Rectal smooth muscle tissue (tissue), 1 donor: ENCODE measurements at regions not wholly inside any gene's neighbourhood (a gene's known extent, or its start where the extent isn't known, plus 50 kb on each side); places are given as distances from the start of the nearest gene placed in this dataset.
"Not testable (repeated sequence)": the region's sequence is repeated elsewhere in the genome, so short reads cannot be mapped to it uniquely, and the experiment has no call there.

Experiments
- H3K27ac ChIP-seq: one replicate; pipeline ENCODE4 v1.7.0; 2013; ENCODE audit warnings: low read depth, low read length, inconsistent platforms
- H3K27me3 ChIP-seq: one replicate; pipeline ENCODE4 v1.7.0; 2013; ENCODE audit warnings: low read length; ENCODE audit not compliant: control insufficient read depth, insufficient read depth
- H3K36me3 ChIP-seq: one replicate; pipeline ENCODE4 v1.7.0; 2013; ENCODE audit warnings: low read length; ENCODE audit not compliant: control insufficient read depth, insufficient read depth
- H3K4me1 ChIP-seq: one replicate; pipeline ENCODE4 v1.7.0; 2013; ENCODE audit warnings: low read length; ENCODE audit not compliant: control insufficient read depth, insufficient read depth
- H3K4me3 ChIP-seq: one replicate; pipeline ENCODE4 v1.7.0; 2013; ENCODE audit warnings: low read length
- H3K9ac ChIP-seq: one replicate; pipeline ENCODE4 v1.7.0; 2013; ENCODE audit warnings: low read length

DNA sequence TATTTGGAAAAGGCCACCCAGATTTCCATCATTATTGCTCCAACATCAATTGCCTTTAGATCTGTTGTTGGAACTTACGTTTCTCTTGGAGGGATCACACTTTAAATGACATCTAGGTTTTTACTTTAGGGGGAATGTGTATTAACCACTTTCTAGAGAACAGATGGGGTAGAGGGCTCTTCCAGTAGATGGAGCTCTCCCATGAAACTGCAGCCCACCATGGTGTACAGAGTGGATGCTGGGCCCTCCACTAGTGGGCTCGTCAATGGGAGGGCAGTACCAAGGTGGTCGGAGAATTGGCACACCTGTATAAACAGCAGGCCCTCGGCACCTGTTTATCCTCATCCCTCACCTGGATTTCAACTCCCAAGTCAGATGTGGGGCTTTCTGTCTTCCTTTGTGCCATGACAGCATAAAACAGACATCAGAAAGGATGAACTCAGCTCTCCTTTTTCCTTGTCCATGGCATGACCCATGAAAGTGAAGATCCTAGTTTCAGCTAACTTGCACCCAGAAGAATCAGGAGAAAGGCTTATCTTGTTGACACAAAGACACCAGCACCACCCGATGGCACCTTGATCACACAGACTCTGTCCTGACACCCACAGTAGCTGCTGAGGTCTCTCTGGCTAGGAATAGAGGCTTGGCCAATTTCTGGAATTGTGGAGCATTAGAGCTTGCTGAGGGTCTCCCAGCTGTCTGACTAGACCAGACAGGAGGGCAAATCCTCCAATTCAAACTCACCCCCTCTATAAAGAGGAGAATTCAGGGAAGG lies 150.5 kb downstream of the CYP26A1 start:
- H3K27ac ChIP-seq = no peak overlapping the region
- no peak overlapping the region for H3K4me3 ChIP-seq

DNA sequence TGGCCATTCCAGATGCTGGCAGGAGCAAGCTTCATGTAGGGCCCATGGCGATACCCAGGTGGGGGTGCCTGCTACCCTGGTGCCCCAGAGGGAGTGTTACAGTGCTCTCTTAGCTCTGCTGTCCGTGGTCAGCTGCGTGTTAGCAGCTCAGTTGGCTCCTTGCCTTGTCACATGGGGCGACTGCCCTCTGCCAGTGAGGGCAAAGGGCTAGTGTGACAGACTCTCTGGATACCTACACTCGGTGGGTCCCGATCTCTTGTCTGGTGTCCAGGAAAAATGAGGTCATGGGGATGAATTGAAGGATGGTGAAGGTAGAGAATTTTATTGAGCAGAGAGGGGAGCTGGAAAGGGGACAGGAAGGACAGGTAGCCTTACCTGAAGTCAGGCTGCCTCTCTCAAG lies 152.2 kb downstream of the CYP26A1 start:
- H3K36me3 ChIP-seq = no peaks in the 10 kb centered on the region
- H3K27ac ChIP-seq = no peak overlapping the region
- no peak overlapping the region for H3K9ac ChIP-seq
- H3K4me1 ChIP-seq = no peaks in the 10 kb centered on the region
- no peak overlapping the region for H3K4me3 ChIP-seq
- no peaks in the 10 kb centered on the region for H3K27me3 ChIP-seq

More for the DNA sequence above, 150.5 kb downstream of the CYP26A1 start:
- H3K4me1 ChIP-seq = no peaks in the 10 kb centered on the region
- H3K27me3 ChIP-seq = no peaks in the 10 kb centered on the region
- no peak overlapping the region for H3K9ac ChIP-seq
- H3K36me3 ChIP-seq = no peaks in the 10 kb centered on the region

DNA sequence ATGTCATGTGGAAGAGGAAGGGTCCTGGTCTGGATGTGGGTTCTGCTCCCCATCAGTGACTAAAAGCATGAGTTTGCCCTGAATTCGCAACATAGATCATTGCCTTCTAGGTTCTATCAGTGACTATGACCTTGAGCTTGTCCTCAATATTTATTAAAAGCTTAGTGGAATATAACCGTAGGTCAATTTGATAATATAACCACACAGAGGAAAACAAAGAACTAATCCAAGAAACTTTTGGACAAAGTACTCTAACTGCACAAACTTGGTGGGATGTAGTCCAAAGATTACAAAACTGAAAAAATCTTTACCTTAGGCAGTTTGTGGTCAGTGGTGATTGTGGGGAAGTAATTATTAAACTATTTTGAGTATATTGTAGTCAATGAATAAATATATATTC lies 152.9 kb downstream of the CYP26A1 start:
- Histone ChIP-seq H3K27ac (no peak overlapping the region), H3K36me3 (no peaks in the 10 kb centered on the region), H3K4me1 (no peaks in the 10 kb centered on the region), H3K9ac (no peak overlapping the region), H3K27me3 (no peaks in the 10 kb centered on the region), H3K4me3 (no peak overlapping the region)

DNA sequence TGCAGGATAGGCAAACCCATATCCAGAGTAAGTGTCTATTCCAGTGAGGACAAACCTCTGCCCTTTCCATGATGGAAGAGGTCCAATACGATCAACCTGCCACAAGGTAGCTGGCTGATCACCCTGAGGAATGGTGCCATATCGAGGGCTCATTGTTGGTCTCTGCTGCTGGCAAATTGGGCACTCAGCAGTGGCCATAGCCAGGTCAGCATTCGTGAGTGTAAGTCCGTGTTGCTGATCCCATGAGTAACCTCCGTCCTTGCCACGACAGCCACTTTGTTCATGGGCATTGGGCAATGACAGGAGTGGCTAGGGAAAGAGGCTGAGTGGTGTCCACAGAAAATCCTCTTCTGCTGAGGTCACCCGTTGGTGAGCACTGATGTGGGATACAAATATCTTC lies 156.9 kb downstream of the CYP26A1 start:
- not testable (repeated sequence) for H3K4me3 ChIP-seq, H3K4me1 ChIP-seq, H3K27ac ChIP-seq, H3K9ac ChIP-seq, H3K27me3 ChIP-seq, H3K36me3 ChIP-seq

DNA sequence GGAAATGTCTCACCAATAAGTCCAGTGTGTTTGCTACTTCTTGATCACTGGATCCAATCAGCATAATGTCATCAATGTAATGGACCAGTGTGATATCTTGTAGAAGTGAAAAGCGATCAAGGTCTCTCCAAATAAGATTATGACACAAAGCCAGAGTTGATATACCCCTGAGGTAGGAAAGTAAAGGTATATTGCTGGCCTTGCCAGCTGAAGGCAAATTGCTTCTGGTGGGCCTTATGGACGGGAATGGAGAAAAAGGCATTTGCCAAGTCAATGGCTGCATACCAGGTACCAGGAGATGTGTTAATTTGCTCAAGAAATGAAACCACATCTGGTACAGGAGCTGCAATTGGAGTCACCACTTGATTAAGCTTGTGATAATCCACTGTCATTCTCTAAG lies 158.5 kb downstream of the CYP26A1 start:
- not testable (repeated sequence) for H3K9ac ChIP-seq, H3K36me3 ChIP-seq, H3K27me3 ChIP-seq, H3K4me1 ChIP-seq, H3K27ac ChIP-seq, H3K4me3 ChIP-seq

DNA sequence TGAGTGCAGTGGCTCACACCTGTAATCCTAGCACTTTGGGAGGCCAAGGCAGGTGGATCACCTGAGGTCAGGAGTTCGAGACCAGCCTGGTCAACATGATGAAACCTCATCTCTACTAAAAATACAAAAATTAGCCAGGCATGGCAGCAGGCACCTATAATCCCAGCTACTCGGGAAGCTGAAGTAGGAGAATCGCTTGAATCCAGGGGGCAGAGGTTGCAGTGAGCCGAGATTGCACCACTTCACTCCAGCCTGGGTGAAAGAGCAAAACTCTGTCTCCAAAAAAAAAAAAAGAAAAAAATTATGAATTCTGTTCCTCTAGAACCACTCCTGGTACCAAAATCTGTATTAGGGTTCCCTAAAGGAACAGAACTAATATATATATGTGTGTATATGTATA lies 161.2 kb downstream of the CYP26A1 start:
- H3K27ac ChIP-seq, H3K27me3 ChIP-seq, H3K4me3 ChIP-seq, H3K36me3 ChIP-seq, H3K4me1 ChIP-seq, H3K9ac ChIP-seq: not testable (repeated sequence)

DNA sequence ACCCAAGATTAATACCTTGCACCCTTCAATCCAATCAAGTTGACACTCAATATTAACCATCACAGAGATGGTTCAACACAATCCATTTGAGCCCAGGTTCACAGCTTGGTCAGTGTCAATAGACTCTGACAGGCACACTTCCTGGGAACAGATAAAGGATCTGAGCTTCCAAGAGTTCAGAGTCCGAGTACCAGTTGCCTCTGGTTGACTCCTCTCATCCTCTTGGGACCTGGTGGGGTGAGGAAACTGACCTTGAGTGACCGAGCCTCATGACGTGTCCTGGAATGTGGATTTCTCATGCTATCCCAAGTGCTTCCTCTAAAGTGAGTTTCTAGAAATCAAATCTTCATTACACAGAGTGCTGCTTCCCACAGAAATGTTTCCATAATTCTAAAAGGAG lies 162.0 kb downstream of the CYP26A1 start:
- H3K9ac ChIP-seq = no peak overlapping the region
- H3K27ac ChIP-seq = no peak overlapping the region
- no peak overlapping the region for H3K4me3 ChIP-seq
- H3K36me3 ChIP-seq = no peaks in the 10 kb centered on the region
- no peaks in the 10 kb centered on the region for H3K27me3 ChIP-seq
- H3K4me1 ChIP-seq = no peaks in the 10 kb centered on the region

DNA sequence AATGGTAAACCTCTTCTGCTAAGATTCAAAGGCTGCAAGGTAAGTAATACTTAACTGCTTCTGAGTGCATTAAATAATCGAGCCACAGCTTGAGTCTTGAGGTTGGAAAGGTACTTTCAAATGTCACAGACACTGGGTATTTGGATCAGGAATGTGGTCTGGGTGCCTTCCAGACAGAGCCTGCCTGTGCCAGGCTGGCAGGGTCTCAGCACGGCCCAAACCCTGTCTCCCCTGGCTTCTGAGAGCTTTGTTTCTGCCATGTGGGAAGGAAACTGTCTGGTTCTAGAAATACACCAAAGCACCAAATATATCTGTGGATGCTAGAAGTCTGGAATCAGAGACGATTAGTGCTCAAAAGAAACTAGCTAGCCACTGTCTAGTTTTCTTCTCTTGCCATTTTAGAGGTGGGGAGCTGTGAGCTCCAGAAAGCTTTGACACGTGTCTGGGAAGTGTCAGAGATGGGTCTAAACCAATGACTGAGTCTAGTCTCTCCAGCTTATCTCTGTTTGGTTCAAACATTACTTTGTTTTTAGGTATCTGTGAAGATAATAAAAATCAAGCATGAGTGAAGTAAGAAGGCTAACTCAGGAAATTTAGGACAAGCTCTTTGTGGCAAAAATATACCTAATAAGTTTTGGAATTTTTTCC lies 162.8 kb downstream of the CYP26A1 start:
- H3K4me1 ChIP-seq = no peaks in the 10 kb centered on the region
- H3K4me3 ChIP-seq = no peak overlapping the region
- no peak overlapping the region for H3K27ac ChIP-seq
- H3K9ac ChIP-seq = no peak overlapping the region
- no peaks in the 10 kb centered on the region for H3K36me3 ChIP-seq
- H3K27me3 ChIP-seq = no peaks in the 10 kb centered on the region

DNA sequence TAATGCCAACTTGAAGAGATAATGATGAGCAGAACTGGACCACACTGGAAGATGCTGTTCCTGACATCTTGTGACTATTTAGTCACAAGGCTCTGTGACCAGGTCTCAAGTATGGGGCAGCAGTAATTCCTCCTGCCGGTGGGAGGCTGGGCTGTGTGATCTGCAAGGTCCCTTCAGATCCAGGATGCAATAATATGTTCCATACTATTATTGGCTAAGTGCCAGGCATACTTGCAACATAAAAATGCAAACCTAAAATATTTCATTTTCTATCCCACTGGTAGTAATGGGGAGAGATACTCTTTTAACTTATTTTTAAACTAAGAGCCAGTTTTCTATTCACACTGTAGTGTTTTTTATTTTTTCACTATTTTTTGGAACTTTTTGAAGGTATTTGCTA lies 171.5 kb downstream of the CYP26A1 start:
- no peak overlapping the region for H3K9ac ChIP-seq
- H3K4me3 ChIP-seq = no peak overlapping the region
- H3K27ac ChIP-seq = no peak overlapping the region
- no peaks in the 10 kb centered on the region for H3K36me3 ChIP-seq
- no peaks in the 10 kb centered on the region for H3K27me3 ChIP-seq
- no peaks in the 10 kb centered on the region for H3K4me1 ChIP-seq

DNA sequence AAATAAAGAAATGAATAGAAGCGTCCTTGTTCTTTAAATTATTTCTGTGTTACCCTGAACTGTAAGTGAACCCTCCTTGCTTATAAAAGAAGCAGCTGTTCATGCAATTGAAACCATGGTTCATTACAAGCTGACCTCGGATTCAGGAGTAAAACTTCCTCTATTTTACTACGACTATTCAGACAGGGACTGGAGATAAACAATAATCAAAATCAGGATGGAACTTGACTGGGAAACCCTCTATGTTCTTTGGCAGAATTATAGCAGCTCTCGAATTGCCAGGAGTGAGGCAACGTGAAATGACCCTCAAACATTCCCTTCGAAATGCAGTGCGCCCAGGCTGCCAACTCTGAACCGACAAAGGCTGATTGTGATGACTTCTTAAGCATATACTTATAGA lies 172.1 kb downstream of the CYP26A1 start:
- Histone ChIP-seq H3K27me3 (no peaks in the 10 kb centered on the region), H3K4me3 (no peak overlapping the region), H3K36me3 (no peaks in the 10 kb centered on the region), H3K4me1 (no peaks in the 10 kb centered on the region), H3K9ac (no peak overlapping the region), H3K27ac (no peak overlapping the region)

DNA sequence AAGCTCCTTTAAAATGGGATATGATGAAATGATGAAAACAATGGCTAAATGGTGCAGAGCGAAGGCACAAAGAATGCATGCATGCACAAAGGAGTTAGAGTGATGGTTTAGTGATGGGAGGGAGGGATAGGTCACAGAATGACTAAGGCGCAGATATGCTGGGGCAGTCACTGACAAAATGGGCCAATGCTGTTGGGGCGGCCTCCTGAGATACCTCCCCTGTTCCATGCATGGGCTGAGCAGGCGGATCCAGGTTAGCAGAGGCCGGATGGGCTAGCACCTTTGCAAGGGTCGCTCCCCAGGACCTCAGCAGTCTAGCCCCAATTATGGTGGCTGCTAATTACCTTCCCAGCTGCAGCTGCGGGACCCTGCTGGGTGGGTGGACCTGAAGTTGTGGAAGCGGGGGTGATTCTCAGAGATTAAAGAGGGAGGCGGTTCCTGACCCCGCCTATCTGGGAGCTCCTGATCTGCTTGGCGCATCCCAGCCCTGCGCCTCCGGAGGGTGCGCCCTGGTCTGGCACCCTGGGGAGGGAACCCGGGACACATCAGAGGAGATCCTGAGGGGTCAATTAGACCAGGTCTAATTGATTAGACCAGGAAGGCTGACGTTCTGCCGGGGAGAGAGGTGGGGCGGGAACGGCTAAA lies 175.0 kb downstream of the CYP26A1 start:
- Histone ChIP-seq H3K9ac (no peak overlapping the region), H3K36me3 (no peaks in the 10 kb centered on the region), H3K4me3 (no peak overlapping the region), H3K27me3 (no peaks in the 10 kb centered on the region), H3K4me1 (no peaks in the 10 kb centered on the region), H3K27ac (no peak overlapping the region)

DNA sequence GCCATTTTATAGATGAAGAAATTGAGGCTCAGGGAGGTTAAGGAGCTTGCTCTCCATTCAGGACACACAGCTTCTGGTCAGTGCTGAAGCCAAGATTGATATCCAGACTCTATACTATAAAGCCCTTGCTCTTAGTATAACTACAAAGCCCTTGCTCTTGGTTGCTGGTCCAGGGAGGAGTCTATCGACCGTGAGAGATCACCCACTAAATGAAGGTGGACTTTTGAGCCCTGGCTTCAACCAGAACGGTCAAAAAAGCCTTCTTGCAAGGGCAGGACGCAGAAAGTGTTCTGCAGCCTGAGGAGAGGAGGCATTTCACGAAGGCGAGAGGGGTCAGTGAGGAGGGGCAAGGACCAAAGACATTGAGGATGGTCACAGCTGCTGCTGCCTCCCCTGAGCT lies 176.3 kb downstream of the CYP26A1 start:
- H3K27ac ChIP-seq = no peak overlapping the region
- H3K36me3 ChIP-seq = no peaks in the 10 kb centered on the region
- no peak overlapping the region for H3K4me3 ChIP-seq
- H3K27me3 ChIP-seq = no peaks in the 10 kb centered on the region
- H3K9ac ChIP-seq = no peak overlapping the region
- no peaks in the 10 kb centered on the region for H3K4me1 ChIP-seq
